CD14-positive monocyte (primary cell): ENCODE measurements at regions not wholly inside any gene's neighbourhood (a gene's known extent, or its start where the extent isn't known, plus 50 kb on each side); places are given as distances from the start of the nearest gene placed in this dataset.

Experiments used
- DNase-seq, 3 donors: peaks; one replicate each; pipeline ENCODE4 v3.0.0-alpha.2; 2011 to 2022
- H2AFZ ChIP-seq: 2 replicates; pipeline ENCODE4 v1.6.0; 2012; ENCODE audit warnings: mild to moderate bottlenecking, low read depth, low read length, inconsistent platforms; ENCODE audit not compliant: insufficient read depth, poor library complexity, severe bottlenecking
- H3K27ac ChIP-seq, 2 donors: 1 replicate in 1 of 2; 2 replicates in 1 of 2; pipeline ENCODE4 v1.5.1; 2012 to 2013; ENCODE audit warnings: low read length in 2 of 2, control low read depth in 1 of 2, inconsistent platforms in 1 of 2, low read depth in 1 of 2, mild to moderate bottlenecking in 1 of 2
- H3K27me3 ChIP-seq, 2 donors: one replicate each; pipeline versions ENCODE4 v1.6.0 to v1.6.1; 2011 to 2013; ENCODE audit warnings: low read length in 2 of 2; ENCODE audit not compliant: control insufficient read depth in 2 of 2, insufficient read depth in 2 of 2
- H3K36me3 ChIP-seq, 2 donors: replicated peaks in 1 of 2; 1 replicate in 1 of 2; 2 replicates in 1 of 2; pipeline versions ENCODE4 v1.5.1 to v1.6.1; 2012 to 2013; ENCODE audit warnings: low read length in 2 of 2, control low read depth in 1 of 2, inconsistent platforms in 1 of 2, mild to moderate bottlenecking in 1 of 2; ENCODE audit not compliant: insufficient read depth in 2 of 2, control insufficient read depth in 1 of 2
- H3K4me1 ChIP-seq, 2 donors: 1 replicate in 1 of 2; 2 replicates in 1 of 2; pipeline versions ENCODE4 v1.5.1 to v1.6.1; 2012 to 2013; ENCODE audit warnings: low read length in 2 of 2, control low read depth in 1 of 2, inconsistent platforms in 1 of 2, mild to moderate bottlenecking in 1 of 2, moderate library complexity in 1 of 2; ENCODE audit not compliant: insufficient read depth in 2 of 2, control insufficient read depth in 1 of 2
- H3K4me2 ChIP-seq: replicated peaks from 2 replicates; pipeline ENCODE3; 2012; ENCODE audit warnings: low read length, moderate library complexity, mild to moderate bottlenecking; ENCODE audit not compliant: poor library complexity, severe bottlenecking; ENCODE audit errors: extremely low read depth
- H3K4me3 ChIP-seq, 3 experiments: fragments of 200-600 bp in 1 of 3; sonication (generic) in 1 of 3; replicated peaks in 1 of 3; 1 replicate in 2 of 3; 2 replicates in 1 of 3; pipeline ENCODE4 v1.5.1; 2011 to 2013; ENCODE audit warnings: low read length in 3 of 3, mild to moderate bottlenecking in 3 of 3, control low read depth in 2 of 3, low read depth in 2 of 3, inconsistent platforms in 1 of 3, moderate library complexity in 1 of 3
- H3K79me2 ChIP-seq: 2 replicates; pipeline ENCODE4 v1.6.0; 2012; ENCODE audit warnings: mild to moderate bottlenecking, control low read depth, inconsistent platforms, low read length, moderate library complexity; ENCODE audit not compliant: insufficient read depth
- H3K9ac ChIP-seq: 2 replicates; pipeline ENCODE4 v1.6.0; 2017; ENCODE audit warnings: low read length, mild to moderate bottlenecking; ENCODE audit not compliant: insufficient read depth, poor library complexity, severe bottlenecking
- H3K9me3 ChIP-seq, 2 donors: replicated peaks in 1 of 2; 1 replicate in 1 of 2; 2 replicates in 1 of 2; pipeline versions ENCODE4 v1.5.1 to v1.6.1; 2012 to 2013; ENCODE audit warnings: low read length in 2 of 2, control low read depth in 1 of 2; ENCODE audit not compliant: control insufficient read depth in 1 of 2, insufficient read depth in 1 of 2
- H4K20me1 ChIP-seq: 2 replicates; pipeline ENCODE4 v1.6.0; 2012; ENCODE audit warnings: mild to moderate bottlenecking, low read length, control low read depth, moderate library complexity; ENCODE audit not compliant: insufficient read depth
- H3K27ac Mint-ChIP-seq, 7 donors: one replicate each; pipeline ENCODE4 v1.8.0; 2020; ENCODE audit warnings: mild to moderate bottlenecking in 7 of 7, mixed read lengths in 7 of 7, moderate library complexity in 6 of 7, inconsistent platforms in 2 of 7
- H3K27me3 Mint-ChIP-seq, 3 donors: one replicate each; pipeline ENCODE4 v1.8.0; 2021 to 2022; ENCODE audit warnings: low read depth in 3 of 3, mild to moderate bottlenecking in 3 of 3, mixed read lengths in 3 of 3, moderate library complexity in 3 of 3, inconsistent platforms in 1 of 3
- H3K36me3 Mint-ChIP-seq, 2 donors: one replicate each; pipeline ENCODE4 v1.8.0; 2020; ENCODE audit warnings: mixed read lengths in 2 of 2, inconsistent platforms in 1 of 2, mild to moderate bottlenecking in 1 of 2
- H3K4me1 Mint-ChIP-seq: one replicate; pipeline ENCODE4 v1.8.0; 2020; ENCODE audit warnings: mild to moderate bottlenecking, mixed read lengths
- H3K4me3 Mint-ChIP-seq, 2 donors: one replicate each; pipeline ENCODE4 v1.8.0; 2020; ENCODE audit warnings: mild to moderate bottlenecking in 2 of 2, mixed read lengths in 2 of 2, moderate library complexity in 1 of 2
- H3K9me3 Mint-ChIP-seq, 7 donors: one replicate each; pipeline ENCODE4 v1.8.0; 2020 to 2022; ENCODE audit warnings: mixed read lengths in 7 of 7, mild to moderate bottlenecking in 6 of 7, moderate library complexity in 6 of 7, inconsistent platforms in 2 of 7
- WGBS: methylation state at CpG from one replicate; pipeline ENCODE4 v1.1.5; 2013; ENCODE audit warnings: missing lambda C conversion rate; ENCODE audit not compliant: insufficient coverage; 5-methylcytosine and 5-hydroxymethylcytosine counted together
- intact Hi-C, 2 donors: fragments of 100-400 bp; cut with micrococcal nuclease; formaldehyde crosslinking; loops; one replicate each; pipeline versions ENCODE4 v1.15.0 to v1.15.1; 2023
- TF ChIP-seq, protein P1 (sequence below): fragments of 200-600 bp; IDR thresholded peaks from one replicate; pipeline ENCODE4 v1.8.0; 2022; ENCODE audit warnings: antibody characterized with exemption, mild to moderate bottlenecking

DNA sequence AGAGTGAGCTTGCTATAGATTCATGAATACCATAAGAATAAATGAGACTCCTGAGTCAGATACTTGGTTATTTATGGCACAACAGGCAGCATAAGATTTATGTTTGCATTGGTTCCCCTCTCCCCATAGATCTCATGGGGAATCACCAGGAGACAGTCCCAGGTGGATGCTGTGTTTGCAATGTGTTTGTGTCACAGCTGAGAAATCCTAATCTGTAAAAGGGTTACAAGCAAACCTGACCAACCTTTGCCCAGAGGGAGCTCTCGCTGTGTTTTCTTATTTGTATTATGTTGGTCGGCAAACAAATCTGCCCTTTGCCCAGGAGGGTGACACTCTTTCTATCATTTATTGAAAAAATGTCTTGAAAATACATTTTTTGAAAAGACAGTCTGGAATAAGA lies 236.2 kb downstream of the ZPLD1 start:
- Histone ChIP-seq H3K27me3 (no peaks in the 10 kb centered on the region), H3K36me3 (no peaks in the 10 kb centered on the region), H3K27ac (no peak overlapping the region), H2AFZ (no peak overlapping the region), H3K4me1 (no peaks in the 10 kb centered on the region), H4K20me1 (no peaks in the 10 kb centered on the region), H3K9ac (no peak overlapping the region), H3K4me3 (no peak overlapping the region), H3K79me2 (no peaks in the 10 kb centered on the region), H3K9me3 (no peaks in the 10 kb centered on the region), H3K4me2 (no peak overlapping the region)
- intact Hi-C loops, result no loop called here
- Mint-ChIP-seq H3K36me3 (no peaks in the 10 kb centered on the region), H3K27me3 (peaks cover 0 to 7% (median 1%) of the 10 kb centered on the region in 3 donors), H3K27ac (no peak overlapping the region), H3K4me1 (peaks cover 4% of the 10 kb centered on the region), H3K4me3 (no peak overlapping the region), H3K9me3 (no peaks in the 10 kb centered on the region)
- TF ChIP-seq, protein P1, sequence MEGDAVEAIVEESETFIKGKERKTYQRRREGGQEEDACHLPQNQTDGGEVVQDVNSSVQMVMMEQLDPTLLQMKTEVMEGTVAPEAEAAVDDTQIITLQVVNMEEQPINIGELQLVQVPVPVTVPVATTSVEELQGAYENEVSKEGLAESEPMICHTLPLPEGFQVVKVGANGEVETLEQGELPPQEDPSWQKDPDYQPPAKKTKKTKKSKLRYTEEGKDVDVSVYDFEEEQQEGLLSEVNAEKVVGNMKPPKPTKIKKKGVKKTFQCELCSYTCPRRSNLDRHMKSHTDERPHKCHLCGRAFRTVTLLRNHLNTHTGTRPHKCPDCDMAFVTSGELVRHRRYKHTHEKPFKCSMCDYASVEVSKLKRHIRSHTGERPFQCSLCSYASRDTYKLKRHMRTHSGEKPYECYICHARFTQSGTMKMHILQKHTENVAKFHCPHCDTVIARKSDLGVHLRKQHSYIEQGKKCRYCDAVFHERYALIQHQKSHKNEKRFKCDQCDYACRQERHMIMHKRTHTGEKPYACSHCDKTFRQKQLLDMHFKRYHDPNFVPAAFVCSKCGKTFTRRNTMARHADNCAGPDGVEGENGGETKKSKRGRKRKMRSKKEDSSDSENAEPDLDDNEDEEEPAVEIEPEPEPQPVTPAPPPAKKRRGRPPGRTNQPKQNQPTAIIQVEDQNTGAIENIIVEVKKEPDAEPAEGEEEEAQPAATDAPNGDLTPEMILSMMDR, result no peak
- DNase-seq, result no peak
- WGBS, result no CpG with 5 or more reads among the region's 2 CpGs

DNA sequence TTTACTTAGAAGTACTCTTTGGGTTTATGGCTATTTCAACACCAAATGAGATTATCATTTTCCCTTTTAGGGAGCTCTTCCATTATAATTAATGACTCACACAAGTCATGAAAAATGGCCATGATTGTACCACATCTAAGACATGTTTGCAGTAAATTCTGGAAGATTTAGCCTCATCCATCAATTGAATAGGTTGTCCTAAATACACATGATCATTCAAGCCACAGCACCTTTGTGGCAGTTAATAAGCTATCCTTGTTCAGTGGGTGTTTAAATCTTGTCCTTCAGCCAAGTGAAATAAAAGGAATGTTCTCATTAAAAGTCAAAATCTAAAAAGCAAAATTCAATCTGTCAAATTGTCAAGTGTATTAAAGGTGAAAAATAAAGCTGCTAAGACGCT lies 237.5 kb downstream of the ZPLD1 start:
- Mint-ChIP-seq H3K9me3 (no peaks in the 10 kb centered on the region), H3K4me3 (no peak overlapping the region), H3K27ac (no peak overlapping the region), H3K27me3 (peaks cover 0 to 7% (median 1%) of the 10 kb centered on the region in 3 donors), H3K36me3 (no peaks in the 10 kb centered on the region), H3K4me1 (peaks cover 4% of the 10 kb centered on the region)
- Histone ChIP-seq H3K9me3 (no peaks in the 10 kb centered on the region), H3K4me3 (no peak overlapping the region), H3K27ac (no peak overlapping the region), H3K36me3 (no peaks in the 10 kb centered on the region), H2AFZ (no peak overlapping the region), H3K79me2 (no peaks in the 10 kb centered on the region), H4K20me1 (no peaks in the 10 kb centered on the region), H3K4me2 (no peak overlapping the region), H3K9ac (no peak overlapping the region), H3K27me3 (no peaks in the 10 kb centered on the region), H3K4me1 (no peaks in the 10 kb centered on the region)
- DNase-seq, result no peak
- TF ChIP-seq, protein P1, result no peak
- intact Hi-C loops, result no loop called here
- WGBS, result no CpG with 5 or more reads among the region's 1 CpG
